HG03066 (cell line): ENCODE measurements at regions not wholly inside any gene's neighbourhood (a gene's known extent, or its start where the extent isn't known, plus 50 kb on each side); places are given as distances from the start of the nearest gene placed in this dataset.

Experiments used
- ATAC-seq: cut with Tn5 transposase; IDR thresholded peaks from one replicate; pipeline ENCODE4 v1.9.1; 2021; ENCODE audit warnings: low read depth; ENCODE audit not compliant: unreplicated experiment

- no peak for ATAC-seq
These were observed 141.5 kb upstream of the ZNF32 start for GRCh38 chr10:43790147-43790546.

DNA sequence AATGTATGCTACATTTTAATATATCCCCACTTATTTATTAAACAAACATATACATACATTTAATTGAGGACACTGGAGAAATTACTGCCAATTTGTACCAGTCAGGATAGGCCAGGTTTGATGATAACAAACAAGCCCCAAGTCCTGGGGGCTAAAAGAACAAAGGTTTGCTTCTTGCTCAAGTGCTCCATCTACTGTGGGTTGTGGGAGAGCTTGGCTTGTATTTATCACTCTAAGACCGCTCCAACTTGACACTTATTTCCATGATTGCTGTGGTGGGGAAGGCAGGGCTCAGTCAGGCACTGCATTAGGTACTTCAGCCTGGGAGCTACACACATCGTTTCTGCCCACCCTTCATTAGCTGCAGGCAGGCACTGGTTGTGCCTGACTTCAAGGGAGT, 136.6 kb upstream of the ZNF32 start:
- no peak for ATAC-seq

GRCh38 chr10:43782814-43783213, 134.1 kb upstream of the ZNF32 start:
- no peak for ATAC-seq

DNA sequence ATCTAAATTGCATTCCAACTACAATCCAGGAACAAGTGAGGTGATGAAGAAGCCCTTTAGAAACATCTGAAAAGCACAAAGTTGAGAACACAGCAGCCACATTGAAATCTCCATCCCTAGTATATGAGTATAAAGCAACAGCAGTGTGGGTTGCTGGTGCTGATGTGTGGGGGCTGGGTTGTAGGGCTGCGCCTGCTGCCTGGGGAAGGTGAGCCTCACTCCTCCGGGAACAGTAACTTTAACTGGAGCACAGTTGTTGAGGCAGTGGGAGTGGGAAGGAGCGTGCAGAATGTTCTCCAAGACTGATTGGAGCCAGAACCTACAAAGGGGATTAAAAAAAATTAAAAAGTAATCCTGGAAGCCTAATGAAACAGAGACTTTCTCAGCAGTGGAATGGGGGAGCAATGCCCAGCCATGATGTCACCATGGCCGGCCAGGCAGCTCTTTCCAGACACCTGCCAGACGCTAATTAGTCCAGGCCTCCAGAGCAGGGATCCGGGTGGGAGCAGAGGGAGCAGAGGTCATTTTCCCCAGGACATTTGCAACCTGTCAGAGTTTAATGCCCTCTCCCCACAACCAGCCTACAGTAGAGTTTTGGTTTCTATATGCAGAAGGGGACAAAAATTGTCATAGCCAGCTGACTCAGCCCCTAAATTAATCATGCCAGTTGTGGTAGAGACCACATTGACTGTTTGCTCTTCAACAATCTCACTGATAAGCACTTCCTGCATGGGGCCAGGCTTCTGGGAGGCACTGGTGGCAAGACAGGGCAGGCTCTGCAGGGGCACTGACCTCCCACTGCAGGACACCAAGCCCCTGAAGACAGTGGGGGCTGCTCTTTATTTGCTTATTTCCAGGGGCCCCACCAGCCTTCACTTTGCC, 133.0 kb upstream of the ZNF32 start:
- ATAC-seq, result no peak

- no peak for ATAC-seq
These were observed 129.9 kb upstream of the ZNF32 start for GRCh38 chr10:43778571-43778970.

GRCh38 chr10:43775384-43775783, 126.7 kb upstream of the ZNF32 start:
- ATAC-seq, result no peak

GRCh38 chr10:43774234-43774769, 125.6 kb upstream of the ZNF32 start:
- ATAC-seq, result no peak

DNA sequence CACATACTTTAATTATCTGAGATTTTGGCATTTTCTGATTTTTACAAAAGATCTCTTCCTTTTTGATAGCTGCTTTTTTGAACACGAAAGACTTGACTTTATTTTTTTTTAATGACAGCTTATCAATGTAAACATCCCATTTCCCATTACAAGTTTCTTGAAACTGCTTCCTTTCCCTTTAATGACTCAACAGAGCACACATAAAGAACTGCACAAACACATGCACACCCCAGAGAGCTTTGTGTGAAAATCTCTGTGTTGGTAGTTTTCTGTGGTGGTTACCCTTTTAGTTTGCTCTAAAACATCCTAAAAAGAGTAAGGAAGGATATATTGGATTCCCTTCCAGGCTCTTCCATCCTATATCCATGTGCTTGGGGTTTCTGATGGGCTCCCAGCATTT, 125.1 kb upstream of the ZNF32 start:
- no peak for ATAC-seq

- no peak for ATAC-seq
These were observed 123.5 kb upstream of the ZNF32 start for GRCh38 chr10:43772171-43772570.

GRCh38 chr10:43771675-43772074, 123.0 kb upstream of the ZNF32 start:
- no peak for ATAC-seq

DNA sequence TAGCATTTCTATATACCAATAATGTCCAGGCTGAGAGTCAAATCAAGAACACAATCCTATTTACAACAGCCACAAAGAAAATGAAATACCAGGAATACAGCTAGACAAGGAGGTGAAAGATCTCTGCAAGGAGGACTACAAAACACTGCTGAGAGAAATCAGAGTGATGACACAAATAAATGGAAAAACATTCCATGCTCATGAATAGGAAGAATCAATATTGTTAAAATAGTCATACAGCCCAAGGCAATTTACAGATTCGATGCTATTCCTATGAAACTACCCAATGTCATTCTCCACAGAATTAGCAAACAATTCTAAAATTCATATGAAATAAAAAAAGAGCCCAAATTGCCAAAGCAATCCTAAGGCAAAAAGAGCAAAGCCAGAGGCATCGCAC, 116.8 kb upstream of the ZNF32 start:
- ATAC-seq, result no peak

DNA sequence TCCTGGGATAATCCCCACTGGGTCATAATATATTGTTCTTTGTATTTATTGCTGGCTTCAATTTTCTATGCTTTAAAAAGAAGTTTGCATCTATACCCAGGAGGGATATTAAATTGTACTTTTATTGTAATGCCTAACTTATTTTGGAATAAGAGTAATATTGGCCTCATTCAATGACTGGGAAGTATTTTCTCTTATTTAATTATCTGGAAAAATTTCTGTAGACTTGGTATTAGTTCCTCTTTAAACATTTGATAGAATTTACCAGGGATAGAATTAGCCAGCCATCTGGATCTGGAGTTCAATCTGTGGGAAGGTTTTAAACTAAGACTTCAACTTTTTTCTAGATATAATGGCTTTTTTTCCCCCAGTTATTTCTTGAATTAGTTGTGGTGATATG, 115.2 kb upstream of the ZNF32 start:
- ATAC-seq, result no peak

DNA sequence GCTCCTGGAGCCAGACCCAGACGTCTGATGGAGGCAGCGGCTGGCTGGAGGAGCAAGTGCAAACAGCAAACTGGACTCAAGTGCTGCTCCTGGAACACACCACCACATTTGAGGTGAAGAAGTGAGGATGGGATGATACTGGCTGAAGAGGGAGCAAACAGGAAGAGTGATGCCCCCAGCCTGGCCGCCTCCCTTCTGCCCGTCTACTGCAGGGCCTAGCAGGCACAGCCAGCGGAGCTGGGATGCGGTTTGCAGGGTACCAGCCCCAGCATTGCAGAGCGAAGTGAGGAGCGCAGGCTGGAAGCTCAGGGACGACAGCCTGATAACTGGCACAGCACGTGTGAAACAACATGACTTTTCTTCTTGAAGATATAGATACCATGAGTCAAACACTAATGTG, 111.8 kb upstream of the ZNF32 start:
- no peak for ATAC-seq

GRCh38 chr10:43759216-43759615, 110.5 kb upstream of the ZNF32 start:
- no peak for ATAC-seq

DNA sequence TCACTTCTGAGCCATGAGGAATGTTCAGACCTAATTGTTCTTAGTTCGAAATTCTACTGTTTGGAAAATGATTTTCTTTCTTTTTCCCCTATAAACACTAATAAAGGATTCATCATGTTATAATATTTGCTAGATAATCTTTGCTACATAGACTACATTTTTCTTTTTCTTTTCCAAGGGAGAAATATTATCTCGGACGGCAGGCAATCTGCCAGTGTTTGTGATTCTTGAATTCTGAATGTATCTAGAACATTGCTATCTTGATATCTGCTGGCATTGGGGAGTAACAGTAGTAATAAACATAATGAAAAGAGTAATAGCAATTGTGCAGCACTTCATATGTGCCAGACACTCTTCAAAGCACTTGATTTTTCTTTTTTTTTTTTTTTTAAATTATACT, 107.7 kb upstream of the ZNF32 start:
- ATAC-seq, result no peak

GRCh38 chr10:43754569-43755260, 106.0 kb upstream of the ZNF32 start:
- ATAC-seq, result no peak

DNA sequence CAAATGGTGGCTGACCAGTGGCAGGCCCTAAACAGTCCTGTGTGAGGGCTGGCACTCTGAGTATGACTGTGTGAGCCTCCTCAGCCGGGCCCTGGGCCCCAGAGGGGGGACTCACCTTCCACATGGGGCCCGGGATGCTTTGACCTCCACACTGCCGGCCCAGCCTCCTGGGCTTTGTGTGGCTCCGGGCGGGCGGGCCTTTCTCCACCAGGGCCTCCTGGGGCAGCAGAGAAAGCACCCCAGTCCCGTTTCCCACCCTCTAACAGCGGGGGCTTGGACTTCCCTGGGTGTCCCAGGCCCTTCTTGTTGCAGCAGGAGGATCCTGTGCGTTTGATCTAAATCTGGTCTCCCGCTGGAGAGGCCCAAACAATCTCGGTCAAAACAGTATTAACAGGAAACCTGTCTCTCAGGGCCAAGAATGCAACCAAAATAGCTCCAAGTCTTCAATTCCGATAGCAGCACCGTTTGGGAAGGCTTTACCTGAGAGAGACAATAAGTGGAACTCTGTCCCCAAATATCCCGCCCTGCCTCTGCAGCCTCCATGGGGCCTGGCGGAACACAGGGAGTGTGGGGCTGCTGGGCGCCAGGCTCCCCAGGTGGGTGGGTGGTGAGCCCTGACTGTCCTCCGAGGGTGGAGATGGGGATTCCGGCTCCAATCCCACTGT, 104.8 kb upstream of the ZNF32 start:
- ATAC-seq, result no peak

GRCh38 chr10:43752682-43753081, 104.0 kb upstream of the ZNF32 start:
- ATAC-seq, result no peak

DNA sequence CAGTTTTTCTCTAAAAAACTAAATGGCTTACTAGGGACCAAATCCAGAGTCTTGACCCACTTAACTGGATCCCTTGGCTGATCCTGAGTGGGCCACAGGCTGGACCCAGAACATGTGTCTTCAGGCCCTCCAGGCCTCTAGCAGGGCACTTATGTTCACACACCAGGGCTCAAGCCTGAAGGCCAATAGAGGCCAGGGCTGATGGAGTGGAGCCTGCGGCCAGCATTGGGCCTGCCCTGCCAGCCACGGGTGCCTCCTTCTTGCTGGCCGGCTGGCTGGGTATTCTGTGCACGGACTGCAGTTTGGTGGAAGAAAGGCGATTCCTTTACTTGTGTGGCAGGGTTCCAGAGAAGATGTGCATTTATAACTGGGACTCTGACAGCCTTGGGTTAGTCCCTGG, 103.0 kb upstream of the ZNF32 start:
- no peak for ATAC-seq

GRCh38 chr10:43749940-43750552, 101.4 kb upstream of the ZNF32 start:
- ATAC-seq, result no peak

- ATAC-seq, result no peak
These were observed 100.5 kb upstream of the ZNF32 start for GRCh38 chr10:43749145-43749576.
